ENCODE measurements at regions not wholly inside any gene's neighbourhood (a gene's known extent, or its start where the extent isn't known, plus 50 kb on each side); places are given as distances from the start of the nearest gene placed in this dataset.

DNA sequence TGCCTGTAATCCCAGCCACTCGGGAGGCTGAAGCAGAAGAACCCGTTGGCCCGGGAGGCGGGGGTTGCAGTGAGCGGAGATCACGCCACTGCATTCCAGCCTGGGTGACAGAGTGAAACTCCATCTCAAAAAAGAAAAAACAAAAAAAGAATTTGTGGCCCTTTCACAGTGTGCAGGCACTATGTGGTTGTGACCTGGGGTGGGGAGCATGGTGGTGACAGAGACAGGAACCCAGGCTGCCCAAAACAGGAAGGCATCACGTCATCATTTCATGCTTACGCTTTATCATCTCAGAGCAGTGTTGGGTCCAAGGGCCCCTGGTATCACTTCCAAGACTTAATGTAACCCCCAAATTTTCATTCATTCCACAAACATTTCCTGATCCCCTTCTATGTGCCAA, 175.7 kb upstream of the GSC start:
- no peak overlapping the region for H4K8ac ChIP-seq (ENCODE audit: extremely low read depth, insufficient read depth, low read length)
- H2AK5ac ChIP-seq (ENCODE audit: low read depth, low read length): no peak overlapping the region
- no peak for TF ChIP-seq BRCA1 (IDR thresholded peaks at IDR 0.05; ENCODE audit: low read depth, low read length)
- no peak overlapping the region for H3K4ac ChIP-seq (replicated peaks; ENCODE audit: insufficient read length, low read depth, low read length)
- H2BK12ac ChIP-seq (ENCODE audit: low read depth, low read length): no peak overlapping the region
- FAIRE-seq (no peak), DNase-seq (ENCODE audit: low read depth in 1 of 2, low spot score in 2 of 2) (no peak)
- no peaks in the 10 kb centered on the region for H3K79me2 ChIP-seq (ENCODE audit: control insufficient read depth in 1 of 2, insufficient read depth in 2 of 2, low read length in 2 of 2)
- no peak overlapping the region for H3K23ac ChIP-seq (ENCODE audit: insufficient read length)
- H3K4me1 ChIP-seq (replicated peaks in 1 of 4; ENCODE audit: control insufficient read depth in 3 of 4, insufficient read depth in 4 of 4, low read length in 3 of 4): no peaks in the 10 kb centered on the region
- H3K27ac ChIP-seq (ENCODE audit: low read depth, low read length): no peak overlapping the region
- 99% methylated on average over 8 of the region's 8 CpGs; no CpG with 5 or more reads in 1 of the 2 experiments for WGBS, 2 experiments (ENCODE audit: extremely low coverage in 1 of 2, insufficient coverage in 1 of 2, insufficient read length in 1 of 2, insufficient replicate concordance in 2 of 2, low coverage in 1 of 2, low lambda C conversion rate in 2 of 2, missing lambda C conversion rate in 1 of 2)
- H2BK5ac ChIP-seq (ENCODE audit: low read depth, low read length): no peak overlapping the region
- CTCF ChIA-PET (ENCODE audit: partially characterized antibody): no interaction called here
- no peak overlapping the region for H2BK20ac ChIP-seq (ENCODE audit: low read length)
- no peaks in the 10 kb centered on the region for H3K27me3 ChIP-seq (replicated peaks in 1 of 4; ENCODE audit: control insufficient read depth in 3 of 4, extremely low read depth in 1 of 4, insufficient read depth in 3 of 4, low read length in 3 of 4)
- no peak overlapping the region for H2BK120ac ChIP-seq (replicated peaks; ENCODE audit: low read depth, low read length)
- no peaks in the 10 kb centered on the region for H3K9me3 ChIP-seq (ENCODE audit: insufficient read depth in 2 of 2, low read depth in 1 of 2, low read length in 1 of 2)
- H3K23me2 ChIP-seq (ENCODE audit: low read depth, low read length): no peaks in the 10 kb centered on the region
- no peaks in the 10 kb centered on the region for H3K36me3 ChIP-seq (ENCODE audit: control insufficient read depth in 2 of 4, insufficient read depth in 4 of 4, low read length in 3 of 4)
- H3K9ac ChIP-seq (replicated peaks in 1 of 4; ENCODE audit: extremely low read depth in 1 of 4, low read depth in 3 of 4, low read length in 3 of 4): no peak overlapping the region
- H3K4me3 ChIP-seq (ENCODE audit: extremely low read depth in 1 of 4, insufficient read depth in 2 of 4, low read depth in 3 of 4, low read length in 4 of 4): no peak overlapping the region
- H4K5ac ChIP-seq (ENCODE audit: insufficient read length, low read depth, low read length): no peak overlapping the region
- no peak overlapping the region for H3K14ac ChIP-seq (ENCODE audit: insufficient read length)
- POLR2A ChIA-PET (ENCODE audit: partially characterized antibody): no interaction called here
- H4K20me1 ChIP-seq (replicated peaks in 1 of 2; ENCODE audit: control insufficient read depth in 1 of 2, insufficient read depth in 2 of 2, low read length in 2 of 2): no peaks in the 10 kb centered on the region
- H2AFZ ChIP-seq (ENCODE audit: low read length): no peak overlapping the region
- H4K91ac ChIP-seq (replicated peaks; ENCODE audit: insufficient read length, low read length): no peak overlapping the region
- no peak overlapping the region for H3K56ac ChIP-seq (replicated peaks; ENCODE audit: insufficient read length, low read depth, low read length)
- no peak overlapping the region for H3K18ac ChIP-seq (ENCODE audit: extremely low read depth, low read length)
- no peak overlapping the region for H3K4me2 ChIP-seq (ENCODE audit: insufficient read depth in 1 of 2, low read depth in 2 of 2, low read length in 2 of 2)
- no peaks in the 10 kb centered on the region for H3K79me1 ChIP-seq (ENCODE audit: low read depth, low read length)
- H2BK15ac ChIP-seq (ENCODE audit: low read length): no peak overlapping the region

All from H1 (cell line).